ENCODE measurements at regions not wholly inside any gene's neighbourhood (a gene's known extent, or its start where the extent isn't known, plus 50 kb on each side); places are given as distances from the start of the nearest gene placed in this dataset.

DNA sequence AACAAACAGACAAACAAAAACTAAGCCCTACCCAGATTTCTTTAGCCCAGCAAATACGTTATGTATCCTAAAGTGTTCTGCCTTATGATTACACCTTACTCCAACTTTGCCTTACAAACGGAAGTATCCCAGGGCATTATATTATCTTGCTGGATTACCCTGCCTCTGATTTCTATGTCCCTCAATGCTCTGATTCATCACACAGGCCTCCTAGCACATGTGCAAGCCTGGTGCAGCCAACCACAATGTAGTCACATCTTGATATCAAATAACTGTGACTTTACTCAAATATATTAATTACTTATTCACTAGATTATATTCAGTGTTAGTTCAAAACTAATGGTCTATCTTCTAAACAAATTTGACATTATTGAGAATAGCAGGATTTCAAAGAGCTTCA lies 598.6 kb downstream of the TBC1D32 start:
- Histone ChIP-seq H3K36me3 (ENCODE audit: control insufficient read depth in 2 of 3, insufficient read depth in 3 of 3, low read length in 3 of 3) (no peaks in the 10 kb centered on the region), H3K9me3 (ENCODE audit: control insufficient read depth in 2 of 3, insufficient read depth in 1 of 3, low read length in 3 of 3) (peaks cover 0 to 4% (median 0%) of the 10 kb centered on the region in 3 donors), H3K9ac (ENCODE audit: low read length in 3 of 3) (no peak overlapping the region), H3K4me1 (ENCODE audit: control insufficient read depth in 2 of 3, insufficient read depth in 2 of 3, low read depth in 1 of 3, low read length in 3 of 3) (no peaks in the 10 kb centered on the region), H3K4me3 (ENCODE audit: low read length in 3 of 3) (no peak overlapping the region), H3K27ac (ENCODE audit: low read depth in 2 of 2, low read length in 2 of 2) (no peak overlapping the region), H3K27me3 (ENCODE audit: control insufficient read depth, insufficient read depth, low read length) (no peaks in the 10 kb centered on the region)
- DNase-seq (no peak), FAIRE-seq (no peak)
- intact Hi-C loops (cut with DNase I) = no loop called here
- TF ChIP-seq, protein P1, sequence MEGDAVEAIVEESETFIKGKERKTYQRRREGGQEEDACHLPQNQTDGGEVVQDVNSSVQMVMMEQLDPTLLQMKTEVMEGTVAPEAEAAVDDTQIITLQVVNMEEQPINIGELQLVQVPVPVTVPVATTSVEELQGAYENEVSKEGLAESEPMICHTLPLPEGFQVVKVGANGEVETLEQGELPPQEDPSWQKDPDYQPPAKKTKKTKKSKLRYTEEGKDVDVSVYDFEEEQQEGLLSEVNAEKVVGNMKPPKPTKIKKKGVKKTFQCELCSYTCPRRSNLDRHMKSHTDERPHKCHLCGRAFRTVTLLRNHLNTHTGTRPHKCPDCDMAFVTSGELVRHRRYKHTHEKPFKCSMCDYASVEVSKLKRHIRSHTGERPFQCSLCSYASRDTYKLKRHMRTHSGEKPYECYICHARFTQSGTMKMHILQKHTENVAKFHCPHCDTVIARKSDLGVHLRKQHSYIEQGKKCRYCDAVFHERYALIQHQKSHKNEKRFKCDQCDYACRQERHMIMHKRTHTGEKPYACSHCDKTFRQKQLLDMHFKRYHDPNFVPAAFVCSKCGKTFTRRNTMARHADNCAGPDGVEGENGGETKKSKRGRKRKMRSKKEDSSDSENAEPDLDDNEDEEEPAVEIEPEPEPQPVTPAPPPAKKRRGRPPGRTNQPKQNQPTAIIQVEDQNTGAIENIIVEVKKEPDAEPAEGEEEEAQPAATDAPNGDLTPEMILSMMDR (IDR thresholded peaks at IDR 0.05; ENCODE audit: borderline replicate concordance, extremely low read depth, insufficient read depth) = no peak

DNA sequence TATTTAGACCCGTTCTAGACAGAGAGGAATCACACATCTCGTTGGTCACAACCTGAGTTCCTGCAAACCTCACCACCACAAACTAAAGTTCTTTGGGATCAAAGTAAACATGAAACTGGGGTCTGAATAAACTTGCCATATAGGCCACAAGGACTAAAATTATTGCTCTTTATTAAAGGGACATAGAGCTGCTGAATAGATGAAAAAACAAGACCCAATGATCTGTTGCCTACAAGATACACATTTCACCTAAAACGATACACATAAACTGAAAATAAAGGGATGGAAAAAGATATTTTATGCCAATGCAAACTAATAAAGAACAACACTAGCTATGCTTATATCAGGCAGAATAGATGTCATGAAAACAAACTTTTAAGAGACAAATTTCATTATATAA lies 623.0 kb downstream of the TBC1D32 start:
- Histone ChIP-seq H3K4me1 (ENCODE audit: control insufficient read depth in 2 of 3, insufficient read depth in 2 of 3, low read depth in 1 of 3, low read length in 3 of 3) (no peaks in the 10 kb centered on the region), H3K9me3 (ENCODE audit: control insufficient read depth in 2 of 3, insufficient read depth in 1 of 3, low read length in 3 of 3) (peaks cover 0 to 13% (median 0%) of the 10 kb centered on the region in 3 donors), H3K27ac (ENCODE audit: low read depth in 2 of 2, low read length in 2 of 2) (no peak overlapping the region), H3K36me3 (ENCODE audit: control insufficient read depth in 2 of 3, insufficient read depth in 3 of 3, low read length in 3 of 3) (no peaks in the 10 kb centered on the region), H3K27me3 (ENCODE audit: control insufficient read depth, insufficient read depth, low read length) (no peaks in the 10 kb centered on the region), H3K9ac (ENCODE audit: low read length in 3 of 3) (no peak overlapping the region), H3K4me3 (ENCODE audit: low read length in 3 of 3) (no peak overlapping the region)
- DNase-seq (no peak), FAIRE-seq (no peak)
- intact Hi-C loops (cut with DNase I) = no loop called here
- TF ChIP-seq, protein P1 (IDR thresholded peaks at IDR 0.05; ENCODE audit: borderline replicate concordance, extremely low read depth, insufficient read depth) = no peak

DNA sequence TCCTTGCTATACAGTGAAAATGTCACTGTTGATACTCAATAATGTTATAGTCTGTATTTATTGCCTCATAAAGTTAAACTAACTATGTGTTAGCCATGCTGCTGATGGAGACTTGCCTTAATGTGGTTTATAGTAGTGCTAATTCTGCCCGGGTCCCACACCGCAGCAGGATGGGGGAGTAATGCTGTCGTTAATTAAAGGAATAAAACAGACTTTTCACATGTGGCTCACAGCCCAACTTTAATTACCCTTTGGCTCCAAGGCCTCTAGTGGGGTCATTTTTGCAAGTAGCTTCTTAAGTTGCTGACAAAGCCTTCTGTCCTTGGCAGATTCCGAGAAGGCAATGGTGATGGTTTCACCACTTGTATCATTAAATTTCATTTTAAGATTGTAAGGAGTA lies 634.3 kb downstream of the TBC1D32 start:
- no peak for FAIRE-seq
- Histone ChIP-seq H3K9me3 (ENCODE audit: control insufficient read depth in 2 of 3, insufficient read depth in 1 of 3, low read length in 3 of 3) (peaks cover 0 to 3% (median 0%) of the 10 kb centered on the region in 3 donors), H3K36me3 (ENCODE audit: control insufficient read depth in 2 of 3, insufficient read depth in 3 of 3, low read length in 3 of 3) (no peaks in the 10 kb centered on the region), H3K4me3 (ENCODE audit: low read length in 3 of 3) (no peak overlapping the region), H3K4me1 (ENCODE audit: control insufficient read depth in 2 of 3, insufficient read depth in 2 of 3, low read depth in 1 of 3, low read length in 3 of 3) (no peaks in the 10 kb centered on the region), H3K27me3 (ENCODE audit: control insufficient read depth, insufficient read depth, low read length) (no peaks in the 10 kb centered on the region), H3K27ac (ENCODE audit: low read depth in 2 of 2, low read length in 2 of 2) (no peak overlapping the region), H3K9ac (ENCODE audit: low read length in 3 of 3) (no peak overlapping the region)
- intact Hi-C loops (cut with DNase I) = no loop called here
- TF ChIP-seq, protein P1 (IDR thresholded peaks at IDR 0.05; ENCODE audit: borderline replicate concordance, extremely low read depth, insufficient read depth) = no peak
- peak in 4 of 5 donors; percentile 48 to 83 (median 62) for DNase-seq

DNA sequence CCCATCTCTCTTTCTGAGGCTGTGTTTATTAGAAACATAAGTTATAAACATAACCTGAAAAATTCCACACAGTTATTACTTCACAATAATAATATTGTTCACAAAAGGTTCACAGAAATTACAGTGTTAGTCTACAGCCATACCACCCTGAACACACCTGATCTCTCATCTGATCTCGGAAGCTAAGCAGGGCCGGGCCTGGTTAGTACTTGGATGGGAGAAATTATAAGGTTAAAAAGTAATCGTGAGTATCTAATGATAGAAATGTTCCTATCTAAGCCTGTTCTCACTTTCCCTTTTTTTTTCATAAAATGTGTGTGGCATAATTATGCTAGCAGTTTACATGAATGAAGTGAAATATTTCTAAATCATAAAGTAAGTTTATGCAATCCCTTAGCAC lies 647.8 kb downstream of the TBC1D32 start:
- FAIRE-seq (no peak), DNase-seq (no peak)
- H3K4me1 ChIP-seq (ENCODE audit: control insufficient read depth in 2 of 3, insufficient read depth in 2 of 3, low read depth in 1 of 3, low read length in 3 of 3) = no peaks in the 10 kb centered on the region
- no peak overlapping the region for H3K9ac ChIP-seq (ENCODE audit: low read length in 3 of 3)
- no peaks in the 10 kb centered on the region for H3K27me3 ChIP-seq (ENCODE audit: control insufficient read depth, insufficient read depth, low read length)
- H3K27ac ChIP-seq (ENCODE audit: low read depth in 2 of 2, low read length in 2 of 2) = no peak overlapping the region
- no peak overlapping the region for H3K4me3 ChIP-seq (ENCODE audit: low read length in 3 of 3)
- H3K36me3 ChIP-seq (ENCODE audit: control insufficient read depth in 2 of 3, insufficient read depth in 3 of 3, low read length in 3 of 3) = no peaks in the 10 kb centered on the region
- intact Hi-C loops (cut with DNase I) = no loop called here
- TF ChIP-seq, protein P1 (IDR thresholded peaks at IDR 0.05; ENCODE audit: borderline replicate concordance, extremely low read depth, insufficient read depth) = no peak
- H3K9me3 ChIP-seq (ENCODE audit: control insufficient read depth in 2 of 3, insufficient read depth in 1 of 3, low read length in 3 of 3) = no peaks in the 10 kb centered on the region

All from kidney (tissue), 13 donors.